H1 (cell line): ENCODE measurements at regions not wholly inside any gene's neighbourhood (a gene's known extent, or its start where the extent isn't known, plus 50 kb on each side); places are given as distances from the start of the nearest gene placed in this dataset.

Experiments
- CTCF ChIA-PET: fragments of 300-600 bp; sonication (Branson Sonifier 250); formaldehyde crosslinking; loops from one replicate; lab custom pipeline; 2021; ENCODE audit not compliant: partially characterized antibody; lab: Charles Lee
- POLR2A ChIA-PET: fragments of 300-600 bp; sonication (Branson Sonifier 250); formaldehyde crosslinking; loops from one replicate; lab custom pipeline; 2021; ENCODE audit warnings: inconsistent platforms; ENCODE audit not compliant: partially characterized antibody; lab: Charles Lee
- DNase-seq, 2 experiments: peaks; one replicate each; pipeline versions ENCODE4 v3.0.0 to v3.0.0-alpha.2; 2010 to 2022; ENCODE audit warnings: low spot score in 2 of 2, low read depth in 1 of 2, mixed read lengths in 1 of 2
- FAIRE-seq: peaks from 2 replicates; lab custom pipeline; 2011; peaks lifted over from hg19 to GRCh38; lab: Jason Lieb, UNC
- H2AFZ ChIP-seq: 2 replicates; pipeline ENCODE4 v1.8.1; 2012; ENCODE audit warnings: low read length, inconsistent platforms
- H2AK5ac ChIP-seq: 2 replicates; pipeline ENCODE4 v1.6.1; 2013; ENCODE audit warnings: low read depth, low read length
- H2BK120ac ChIP-seq: replicated peaks from 2 replicates; pipeline ENCODE3; 2013; ENCODE audit warnings: low read depth, low read length, inconsistent platforms
- H2BK12ac ChIP-seq: 2 replicates; pipeline ENCODE4 v1.6.1; 2013; ENCODE audit warnings: low read depth, low read length
- H2BK15ac ChIP-seq: 2 replicates; pipeline ENCODE4 v1.6.1; 2013; ENCODE audit warnings: low read length
- H2BK20ac ChIP-seq: 2 replicates; pipeline ENCODE4 v1.6.1; 2013; ENCODE audit warnings: low read length
- H2BK5ac ChIP-seq: 2 replicates; pipeline ENCODE4 v1.6.1; 2013; ENCODE audit warnings: low read depth, low read length
- H3K14ac ChIP-seq: 2 replicates; pipeline ENCODE4 v1.6.1; 2013; ENCODE audit warnings: inconsistent platforms; ENCODE audit not compliant: insufficient read length
- H3K18ac ChIP-seq: 2 replicates; pipeline ENCODE4 v1.6.1; 2013; ENCODE audit warnings: low read length; ENCODE audit errors: extremely low read depth
- H3K23ac ChIP-seq: 2 replicates; pipeline ENCODE4 v1.6.1; 2013; ENCODE audit warnings: inconsistent platforms; ENCODE audit not compliant: insufficient read length
- H3K23me2 ChIP-seq: 2 replicates; pipeline ENCODE4 v1.6.1; 2013; ENCODE audit warnings: low read depth, low read length
- H3K27ac ChIP-seq: 2 replicates; pipeline ENCODE4 v1.6.1; 2011; ENCODE audit warnings: low read depth, low read length, inconsistent platforms
- H3K27me3 ChIP-seq, 4 experiments: replicated peaks in 1 of 4; 1 replicate in 1 of 4; 2 replicates in 3 of 4; pipeline versions ENCODE4 v1.6.1 to v1.8.1; 2011 to 2013; ENCODE audit warnings: low read length in 3 of 4, mild to moderate bottlenecking in 3 of 4, inconsistent platforms in 2 of 4, mixed read lengths in 2 of 4, moderate library complexity in 1 of 4; ENCODE audit not compliant: control insufficient read depth in 3 of 4, insufficient read depth in 3 of 4; ENCODE audit errors: extremely low read depth in 1 of 4
- H3K36me3 ChIP-seq, 4 experiments: 2 replicates each; pipeline versions ENCODE4 v1.6.1 to v1.8.1; 2011 to 2013; ENCODE audit warnings: mild to moderate bottlenecking in 4 of 4, low read length in 3 of 4, moderate library complexity in 2 of 4, control low read depth in 1 of 4, inconsistent platforms in 1 of 4; ENCODE audit not compliant: insufficient read depth in 4 of 4, control insufficient read depth in 2 of 4
- H3K4ac ChIP-seq: replicated peaks from 2 replicates; pipeline ENCODE3; 2013; ENCODE audit warnings: low read length, low read depth, mixed read lengths, inconsistent platforms; ENCODE audit not compliant: insufficient read length
- H3K4me1 ChIP-seq, 4 experiments: replicated peaks in 1 of 4; 1 replicate in 1 of 4; 2 replicates in 3 of 4; pipeline versions ENCODE4 v1.6.1 to v1.8.1; 2011 to 2013; ENCODE audit warnings: low read length in 3 of 4, inconsistent platforms in 2 of 4, mixed read lengths in 1 of 4; ENCODE audit not compliant: insufficient read depth in 4 of 4, control insufficient read depth in 3 of 4
- H3K4me2 ChIP-seq, 2 experiments: 2 replicates each; pipeline versions ENCODE4 v1.6.1 to v1.8.1; 2011 to 2013; ENCODE audit warnings: low read depth in 2 of 2, low read length in 2 of 2, control low read depth in 1 of 2, inconsistent platforms in 1 of 2, mild to moderate bottlenecking in 1 of 2; ENCODE audit not compliant: insufficient read depth in 1 of 2
- H3K4me3 ChIP-seq, 4 experiments: fragments of 200-600, 300-600 bp in 1 of 4; sonication (generic), shearing (Covaris generic), sonication (Bioruptor Twin) in 1 of 4; 2 replicates each; pipeline versions ENCODE4 v1.5.1 to v1.8.1; 2011 to 2016; ENCODE audit warnings: low read length in 4 of 4, low read depth in 3 of 4, control low read depth in 2 of 4, inconsistent platforms in 2 of 4, mild to moderate bottlenecking in 2 of 4, mixed read lengths in 1 of 4, moderate library complexity in 1 of 4; ENCODE audit not compliant: insufficient read depth in 2 of 4; ENCODE audit errors: extremely low read depth in 1 of 4
- H3K56ac ChIP-seq: replicated peaks from 2 replicates; pipeline ENCODE3; 2013; ENCODE audit warnings: low read depth, mild to moderate bottlenecking, mixed read lengths, low read length, inconsistent platforms; ENCODE audit not compliant: insufficient read length
- H3K79me1 ChIP-seq: 2 replicates; pipeline ENCODE4 v1.6.1; 2013; ENCODE audit warnings: low read depth, low read length, control low read depth
- H3K79me2 ChIP-seq, 2 experiments: 2 replicates each; pipeline versions ENCODE4 v1.6.1 to v1.8.1; 2012 to 2013; ENCODE audit warnings: low read length in 2 of 2, mild to moderate bottlenecking in 2 of 2, inconsistent platforms in 1 of 2; ENCODE audit not compliant: insufficient read depth in 2 of 2, control insufficient read depth in 1 of 2
- H3K9ac ChIP-seq, 4 experiments: replicated peaks in 1 of 4; 1 replicate in 1 of 4; 2 replicates in 3 of 4; pipeline versions ENCODE4 v1.6.1 to v1.8.1; 2011 to 2013; ENCODE audit warnings: low read depth in 3 of 4, low read length in 3 of 4, control low read depth in 2 of 4, mild to moderate bottlenecking in 2 of 4, moderate library complexity in 2 of 4, inconsistent platforms in 1 of 4; ENCODE audit errors: extremely low read depth in 1 of 4
- H3K9me3 ChIP-seq, 2 experiments: 2 replicates each; pipeline versions ENCODE4 v1.6.1 to v1.8.1; 2012 to 2013; ENCODE audit warnings: mild to moderate bottlenecking in 2 of 2, moderate library complexity in 2 of 2, control low read depth in 1 of 2, inconsistent platforms in 1 of 2, low read depth in 1 of 2, low read length in 1 of 2, mixed read lengths in 1 of 2; ENCODE audit not compliant: insufficient read depth in 2 of 2
- H4K20me1 ChIP-seq, 2 experiments: replicated peaks in 1 of 2; 2 replicates each; pipeline versions ENCODE3 to v1.8.1; 2011 to 2013; ENCODE audit warnings: inconsistent platforms in 2 of 2, low read length in 2 of 2, mild to moderate bottlenecking in 1 of 2; ENCODE audit not compliant: insufficient read depth in 2 of 2, control insufficient read depth in 1 of 2
- H4K5ac ChIP-seq: 2 replicates; pipeline ENCODE4 v1.6.1; 2013; ENCODE audit warnings: low read length, low read depth, mixed read lengths, inconsistent platforms; ENCODE audit not compliant: insufficient read length
- H4K8ac ChIP-seq: 2 replicates; pipeline ENCODE4 v1.8.0; 2013; ENCODE audit warnings: mild to moderate bottlenecking, moderate library complexity, low read length, inconsistent platforms; ENCODE audit not compliant: insufficient read depth; ENCODE audit errors: extremely low read depth
- H4K91ac ChIP-seq: replicated peaks from 2 replicates; pipeline ENCODE3; 2013; ENCODE audit warnings: low read length, mixed read lengths, inconsistent platforms; ENCODE audit not compliant: insufficient read length
- ATF3 ChIP-seq: IDR thresholded peaks from 2 replicates; pipeline ENCODE4 v1.6.1; 2011; ENCODE audit warnings: low read depth, mild to moderate bottlenecking, low read length; ENCODE audit not compliant: insufficient read depth
- BACH1 ChIP-seq: IDR thresholded peaks from 2 replicates; pipeline ENCODE4 v1.6.1; 2012; ENCODE audit warnings: low read length, improper control_type of control experiment
- GABPA ChIP-seq: IDR thresholded peaks from 2 replicates; pipeline ENCODE4 v1.6.1; 2011; ENCODE audit warnings: mild to moderate bottlenecking, low read length, moderate library complexity, borderline replicate concordance; ENCODE audit not compliant: insufficient read depth
- POLR2AphosphoS5 ChIP-seq: IDR thresholded peaks from 2 replicates; pipeline ENCODE4 v1.6.1; 2011; ENCODE audit warnings: low read depth, low read length
- RNF2 ChIP-seq: fragments of 200-900, 300-1000 bp; sonication (generic); IDR thresholded peaks from 2 replicates; pipeline ENCODE4 v1.7.1; 2016; ENCODE audit warnings: borderline replicate concordance, low read depth, mild to moderate bottlenecking, antibody characterized with exemption, low read length; ENCODE audit not compliant: poor library complexity, severe bottlenecking; ENCODE audit errors: missing control alignments
- SUZ12 ChIP-seq: fragments of 200-600 bp; sonication (generic); IDR thresholded peaks from 2 replicates; pipeline ENCODE4 v1.6.1; 2012; ENCODE audit warnings: mild to moderate bottlenecking, inconsistent platforms, low read length, moderate library complexity, mixed read lengths

DNA sequence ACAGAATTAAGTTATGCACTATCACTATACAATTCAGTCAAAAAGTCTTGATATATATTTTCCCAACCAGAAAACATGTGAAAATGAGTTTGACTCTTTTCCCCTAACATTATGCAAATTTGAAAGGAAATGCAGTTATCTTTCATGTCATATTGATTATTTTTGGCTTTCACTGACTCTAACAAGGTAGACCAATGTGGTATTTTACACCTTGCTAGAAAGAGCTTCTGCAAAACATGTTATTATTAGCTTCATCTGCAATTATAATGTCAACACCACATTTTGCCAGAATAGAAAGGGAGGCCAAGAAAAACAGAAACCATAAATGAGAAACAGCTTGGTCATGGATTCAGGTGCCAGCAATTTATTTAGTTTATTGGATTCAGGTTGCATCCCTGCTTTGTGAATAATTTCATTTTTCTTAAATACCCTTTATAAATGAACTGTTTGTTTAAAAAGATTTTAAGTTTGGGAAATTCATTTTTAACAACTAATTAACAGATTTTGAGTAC, 226.1 kb upstream of the GJE1 start:
- Histone ChIP-seq H4K8ac (no peak overlapping the region), H3K27ac (no peak overlapping the region), H3K9me3 (peaks cover 0 to 3% of the 10 kb centered on the region in 2 experiments; a peak in 1 of 4 replicates), H3K4ac (no peak overlapping the region), H2BK12ac (no peak overlapping the region), H3K4me2 (no peak overlapping the region), H3K14ac (no peak overlapping the region), H2BK120ac (no peak overlapping the region), H3K79me2 (no peaks in the 10 kb centered on the region), H4K91ac (no peak overlapping the region), H3K79me1 (no peaks in the 10 kb centered on the region), H3K27me3 (no peaks in the 10 kb centered on the region), H3K23me2 (no peaks in the 10 kb centered on the region), H2BK5ac (no peak overlapping the region), H3K56ac (no peak overlapping the region), H3K36me3 (peaks cover 0 to 3% (median 0%) of the 10 kb centered on the region in 4 experiments; a peak in 1 of 8 replicates), H3K9ac (no peak overlapping the region), H2BK15ac (no peak overlapping the region), H3K4me1 (no peaks in the 10 kb centered on the region; a peak in 1 of 7 replicates), H4K5ac (no peak overlapping the region), H3K4me3 (no peak overlapping the region), H2BK20ac (no peak overlapping the region), H2AK5ac (no peak overlapping the region), H3K23ac (no peak overlapping the region), H2AFZ (no peak overlapping the region), H3K18ac (no peak overlapping the region), H4K20me1 (no peaks in the 10 kb centered on the region)
- ChIA-PET CTCF (no interaction called here), POLR2A (no interaction called here)
- no peak for FAIRE-seq
- DNase-seq: no peak
- no peak for TF ChIP-seq RNF2
- no peak for TF ChIP-seq BACH1
- TF ChIP-seq ATF3: no peak
- no peak for TF ChIP-seq POLR2AphosphoS5
- no peak for TF ChIP-seq GABPA
- no peak for TF ChIP-seq SUZ12
